HG03060 (cell line): ENCODE measurements at regions not wholly inside any gene's neighbourhood (a gene's known extent, or its start where the extent isn't known, plus 50 kb on each side); places are given as distances from the start of the nearest gene placed in this dataset.
"Not testable (repeated sequence)": the region's sequence is repeated elsewhere in the genome, so short reads cannot be mapped to it uniquely, and the experiment has no call there.

Experiments
- ATAC-seq: cut with Tn5 transposase; IDR thresholded peaks from one replicate; pipeline ENCODE4 v1.9.1; 2021; ENCODE audit warnings: low read depth, moderate number of reproducible peaks; ENCODE audit not compliant: unreplicated experiment

DNA sequence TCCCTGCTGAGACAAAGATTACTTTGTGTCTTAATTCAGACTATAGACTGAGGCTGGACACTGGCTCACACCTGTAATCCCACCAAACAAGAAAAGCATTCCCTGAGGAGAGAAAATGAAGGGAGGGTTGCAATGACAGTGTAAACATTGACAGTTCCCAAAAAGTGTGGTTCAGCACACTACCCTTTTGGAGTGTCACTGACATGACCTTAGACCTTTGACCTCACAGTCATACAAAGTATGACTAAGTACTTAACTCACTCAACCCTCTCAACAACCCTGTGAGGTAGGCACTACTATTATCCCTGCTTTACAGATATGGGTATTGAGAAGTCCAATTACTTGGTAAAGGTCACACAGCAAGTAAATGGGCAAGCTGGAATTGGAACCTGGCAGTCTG is 341.7 kb downstream of the LRRC3B start:
- no peak for ATAC-seq

DNA sequence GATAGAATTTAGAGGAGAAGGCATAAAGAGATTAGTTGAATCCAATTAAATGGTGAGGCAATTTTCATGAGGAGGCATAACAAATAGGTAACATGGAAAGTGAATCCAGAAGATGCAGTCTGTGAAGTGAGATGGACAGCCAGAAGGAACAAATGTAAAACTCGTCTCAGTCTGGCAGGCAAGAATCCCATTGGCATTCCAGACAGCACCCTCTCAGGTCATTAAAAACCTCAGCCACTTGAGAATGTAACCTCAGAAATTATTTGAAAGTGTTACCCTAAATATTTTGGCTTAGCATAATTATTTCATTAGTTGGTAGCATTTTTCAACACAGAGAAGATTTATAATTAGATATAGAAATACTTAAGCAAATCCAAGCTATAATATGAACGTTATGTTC is 342.3 kb downstream of the LRRC3B start:
- no peak for ATAC-seq

DNA sequence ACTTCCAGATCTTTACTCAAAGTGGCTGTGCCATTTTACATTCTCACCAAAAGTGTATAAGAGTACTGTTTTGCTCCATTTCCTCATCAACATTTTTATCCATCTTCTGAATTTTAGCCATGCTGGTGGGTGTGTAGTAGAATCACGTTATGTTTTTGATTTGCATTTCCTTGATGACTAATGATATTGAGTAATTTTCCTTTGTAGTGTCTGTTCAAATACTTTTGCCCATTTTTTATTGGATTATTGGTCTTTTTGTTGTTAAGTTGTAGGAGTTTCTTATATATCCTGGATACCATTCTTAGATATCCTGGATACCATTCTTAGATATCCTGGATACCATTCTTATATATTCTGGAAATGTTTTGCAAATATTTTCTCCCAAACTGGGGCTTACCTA is 344.9 kb downstream of the LRRC3B start:
- no peak for ATAC-seq

DNA sequence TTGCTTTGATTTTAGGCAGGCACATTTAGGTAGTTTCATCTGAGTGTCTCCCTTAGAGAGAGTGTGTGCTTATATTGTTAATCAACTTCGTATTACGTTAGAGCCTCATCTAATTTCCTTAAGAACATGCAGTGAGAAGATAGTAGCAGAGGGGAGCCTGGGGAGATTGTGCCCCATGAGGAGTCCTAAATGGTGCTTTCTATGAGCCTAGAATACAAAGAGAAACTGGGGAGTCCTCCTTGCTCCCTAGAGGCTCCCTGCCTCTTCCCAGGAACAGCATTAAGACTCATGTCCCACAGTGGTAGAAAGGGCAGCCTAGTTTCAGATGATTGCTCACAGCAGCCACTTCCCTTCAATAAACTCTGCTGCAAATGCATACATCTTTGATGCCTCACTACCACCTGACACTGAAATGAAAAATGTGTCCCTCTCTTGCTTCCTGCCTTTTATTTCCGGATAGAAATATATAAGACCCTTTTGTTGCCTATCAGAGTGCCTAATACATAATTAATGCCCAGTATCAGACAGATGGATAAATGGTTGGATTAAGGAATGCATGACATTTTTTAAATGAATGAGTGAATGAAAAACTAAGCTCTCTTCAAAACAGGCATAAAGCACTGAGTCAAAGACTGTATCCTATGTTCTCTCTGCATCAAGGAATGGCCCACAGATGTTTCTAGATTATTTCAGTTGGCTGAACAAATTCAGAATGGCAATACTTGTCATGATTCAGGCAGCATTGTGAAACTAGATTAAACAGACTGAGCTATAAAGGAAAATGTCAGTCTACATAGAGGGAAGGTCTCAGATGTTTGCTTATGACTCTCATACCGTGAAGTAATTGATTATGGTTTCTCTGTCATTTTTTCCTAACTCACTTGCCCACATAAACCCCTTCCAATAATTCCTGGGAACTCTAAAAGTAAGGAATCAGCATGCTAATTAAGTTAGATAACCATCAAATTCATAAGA is 362.1 kb downstream of the LRRC3B start:
- ATAC-seq, result no peak

DNA sequence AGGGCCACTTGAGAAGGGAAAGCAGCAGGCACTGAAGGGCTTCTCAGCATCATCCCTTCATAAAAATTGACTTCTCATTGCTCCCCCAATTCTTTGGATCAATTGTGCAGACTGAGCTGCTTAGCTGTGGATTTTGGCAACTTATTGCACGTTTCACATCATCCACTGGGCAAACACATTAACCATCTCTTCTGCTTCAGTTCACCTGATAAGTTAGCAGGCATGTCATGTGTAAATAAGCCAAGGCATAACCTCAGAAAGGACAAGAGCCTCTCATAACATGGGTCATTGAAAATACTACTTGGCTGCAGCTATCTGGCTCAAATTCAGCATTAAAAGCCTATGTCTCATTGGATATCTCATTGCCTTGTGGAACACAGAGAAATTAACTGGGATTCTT is 366.5 kb downstream of the LRRC3B start:
- no peak for ATAC-seq

DNA sequence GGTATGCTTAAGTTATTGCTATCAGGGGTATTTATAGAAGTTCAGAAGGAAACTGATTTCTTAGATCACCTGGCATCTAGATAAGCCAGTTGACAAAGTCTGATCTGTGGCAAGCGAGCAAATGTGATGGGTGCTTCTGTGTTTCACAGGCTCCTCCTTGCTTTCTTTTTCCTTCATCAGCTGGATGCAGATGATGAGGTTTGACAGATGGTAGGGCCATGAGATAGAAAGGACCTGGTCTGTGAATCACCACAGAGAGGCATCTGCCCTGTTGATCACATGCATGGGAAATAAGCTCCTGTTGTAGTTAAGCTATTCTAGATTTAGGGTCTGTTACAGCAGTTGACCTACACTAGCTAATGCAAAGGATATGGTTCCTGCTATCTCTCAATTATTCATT is 372.0 kb downstream of the NEK10 start:
- ATAC-seq, result no peak

DNA sequence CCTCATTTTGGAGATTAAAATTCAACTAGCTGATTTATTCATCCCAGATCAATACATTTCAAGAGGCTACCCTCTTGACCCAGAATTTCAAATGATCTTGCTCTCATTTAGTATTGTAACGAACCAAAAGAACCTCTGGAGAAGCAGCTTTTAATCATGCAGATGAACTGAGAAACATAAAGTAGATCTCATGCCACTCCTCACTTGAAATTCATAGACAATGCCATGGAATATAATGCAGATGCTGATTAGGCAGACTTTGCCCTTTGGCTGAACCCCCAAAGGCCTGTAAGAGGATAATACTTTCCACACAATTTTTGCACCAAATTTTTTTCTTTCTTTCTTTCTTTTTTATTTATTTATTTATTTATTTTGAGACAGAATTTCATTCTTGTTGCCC is 358.3 kb downstream of the NEK10 start:
- no peak for ATAC-seq

DNA sequence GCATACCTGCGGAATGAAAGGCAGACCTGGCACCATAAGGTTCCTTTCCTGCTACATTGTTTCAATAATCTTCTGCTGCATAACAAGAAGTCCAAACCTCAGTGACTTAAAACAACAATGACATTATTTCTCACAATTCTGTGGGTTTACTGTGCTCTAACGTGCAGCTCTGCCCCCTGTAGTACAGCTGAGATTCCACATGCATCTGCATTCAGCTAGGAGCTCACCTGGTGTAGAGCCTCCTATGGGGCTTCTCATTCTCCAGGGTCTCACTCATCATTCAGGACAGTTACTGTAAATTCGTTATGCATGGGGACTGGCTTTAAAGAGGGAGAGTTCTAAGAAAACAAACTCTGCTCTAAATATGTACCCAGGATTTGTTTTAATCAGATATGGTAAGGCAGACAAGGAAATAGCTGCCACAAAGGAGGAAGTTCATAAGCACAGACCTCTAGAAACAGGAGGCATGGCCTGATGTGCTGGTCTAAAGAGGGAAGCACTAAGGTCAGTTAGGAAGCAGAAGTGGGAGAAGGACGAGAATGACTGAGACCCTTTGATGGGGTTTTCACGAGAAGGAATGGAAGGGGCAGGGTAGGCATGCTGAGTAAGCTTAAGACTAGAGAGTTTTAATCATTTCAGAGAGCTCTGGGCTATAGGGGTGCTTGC is 347.0 kb downstream of the NEK10 start:
- ATAC-seq, result no peak

DNA sequence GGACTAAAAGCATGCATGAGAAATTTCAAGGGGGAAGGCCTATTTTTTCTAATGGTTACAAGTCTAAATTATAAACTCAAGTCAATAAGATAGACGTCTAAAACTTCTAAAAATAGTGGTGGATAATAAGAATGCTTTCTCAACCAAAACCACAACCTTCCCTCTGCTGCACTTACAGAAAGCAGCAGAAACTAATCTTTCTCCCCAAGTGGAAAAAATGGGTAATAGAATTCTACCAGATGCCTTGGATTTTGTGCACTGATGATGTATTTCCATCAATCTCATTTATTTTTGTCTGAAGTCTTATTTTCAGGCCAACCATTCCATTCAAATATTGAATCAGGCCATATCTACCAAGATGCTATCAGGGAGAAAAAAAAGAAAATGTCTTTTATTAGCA is 344.7 kb downstream of the NEK10 start:
- no peak for ATAC-seq

DNA sequence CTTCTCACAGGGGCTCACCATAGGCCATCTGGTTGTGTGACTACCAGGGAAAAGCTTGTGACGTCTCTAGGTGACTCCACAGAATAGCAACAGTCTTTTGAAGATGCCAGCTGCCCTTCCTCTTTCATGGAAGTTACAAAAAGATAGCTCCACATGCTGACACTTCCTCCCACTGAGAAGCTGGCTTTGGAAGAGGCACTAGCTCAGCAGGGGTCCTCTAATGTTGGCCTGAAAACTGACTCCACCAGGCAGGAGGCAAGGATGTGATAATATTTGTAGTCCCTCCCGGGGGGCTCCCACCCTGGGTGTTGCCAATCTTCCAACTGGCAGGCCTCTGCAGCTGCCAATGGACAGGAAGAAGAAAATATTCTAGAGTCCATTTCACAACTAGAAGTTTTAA is 343.5 kb downstream of the NEK10 start:
- no peak for ATAC-seq

DNA sequence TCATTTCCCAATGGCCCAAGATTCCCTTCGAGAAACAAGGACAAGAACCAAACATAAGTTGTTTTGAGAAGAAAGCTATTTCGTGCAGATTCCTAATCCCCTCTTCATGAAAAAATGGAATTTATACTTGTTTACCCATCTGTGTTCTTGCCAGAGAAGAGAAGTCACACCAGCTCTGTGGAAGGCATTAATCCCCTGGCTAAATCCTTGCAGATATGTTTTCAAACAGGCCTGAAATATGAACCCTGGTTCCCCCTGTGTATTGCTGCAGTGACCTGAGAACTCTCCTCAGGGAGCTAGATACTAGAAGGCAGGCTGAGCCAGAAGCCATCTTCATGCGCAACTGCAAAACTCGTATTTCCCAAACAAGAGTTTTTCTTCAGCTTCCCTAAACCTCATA is 337.7 kb downstream of the NEK10 start:
- ATAC-seq, result no peak

DNA sequence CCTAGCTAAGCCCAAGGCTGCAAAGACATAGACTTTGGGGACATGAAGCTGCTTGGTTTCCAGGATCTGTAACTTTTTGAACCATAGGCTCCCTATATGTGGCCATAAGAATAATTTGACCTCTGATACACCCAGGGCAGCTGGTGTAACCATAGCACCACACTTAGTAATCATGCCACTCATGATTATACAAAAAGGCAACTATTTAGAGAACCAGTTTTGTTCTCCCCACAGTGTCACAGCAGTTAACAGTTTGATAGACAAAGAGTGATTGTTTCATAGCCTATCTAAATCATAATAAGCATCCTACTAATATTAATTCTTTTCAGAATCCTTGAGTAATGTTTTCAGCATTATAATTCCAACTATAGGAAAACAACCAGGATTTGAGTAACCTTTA is 334.9 kb downstream of the NEK10 start:
- ATAC-seq, result no peak

DNA sequence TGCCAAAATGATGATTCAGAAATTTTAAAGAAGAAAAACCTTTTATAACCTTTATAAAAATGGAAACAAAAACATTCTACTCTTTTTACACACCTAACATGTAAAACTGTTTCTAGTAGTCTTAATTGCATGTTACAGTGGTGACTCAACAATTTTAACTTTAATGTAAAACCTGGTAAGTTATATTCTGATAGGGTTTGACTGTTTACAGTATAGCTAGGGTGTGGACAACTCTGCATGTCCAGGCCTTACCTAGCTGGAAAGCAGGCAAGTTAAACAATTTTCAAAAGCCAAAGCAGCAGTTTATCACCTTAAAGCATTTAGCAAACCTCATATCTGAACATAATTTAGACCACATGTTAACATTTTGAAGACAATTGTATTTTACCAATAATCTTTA is 328.5 kb downstream of the NEK10 start:
- ATAC-seq, result no peak

DNA sequence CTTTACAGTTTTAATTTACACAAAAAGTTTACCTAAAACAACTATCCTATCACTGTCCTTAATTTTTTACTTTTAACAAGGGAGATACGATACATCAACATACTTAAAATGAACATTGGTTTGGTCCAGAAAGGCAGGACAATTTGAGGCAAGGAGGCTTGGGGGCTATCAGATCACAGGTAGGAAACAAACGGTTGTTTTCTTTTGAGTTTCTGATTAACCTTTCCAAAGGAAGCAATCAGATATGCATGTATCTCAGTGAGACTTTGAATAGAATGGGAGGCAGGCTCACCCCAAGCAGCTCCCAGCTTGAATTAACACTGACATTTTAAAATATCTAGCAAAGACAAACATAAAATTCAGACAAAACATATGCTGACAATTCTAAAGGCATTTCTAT is 326.6 kb downstream of the NEK10 start:
- ATAC-seq, result not testable (repeated sequence)

DNA sequence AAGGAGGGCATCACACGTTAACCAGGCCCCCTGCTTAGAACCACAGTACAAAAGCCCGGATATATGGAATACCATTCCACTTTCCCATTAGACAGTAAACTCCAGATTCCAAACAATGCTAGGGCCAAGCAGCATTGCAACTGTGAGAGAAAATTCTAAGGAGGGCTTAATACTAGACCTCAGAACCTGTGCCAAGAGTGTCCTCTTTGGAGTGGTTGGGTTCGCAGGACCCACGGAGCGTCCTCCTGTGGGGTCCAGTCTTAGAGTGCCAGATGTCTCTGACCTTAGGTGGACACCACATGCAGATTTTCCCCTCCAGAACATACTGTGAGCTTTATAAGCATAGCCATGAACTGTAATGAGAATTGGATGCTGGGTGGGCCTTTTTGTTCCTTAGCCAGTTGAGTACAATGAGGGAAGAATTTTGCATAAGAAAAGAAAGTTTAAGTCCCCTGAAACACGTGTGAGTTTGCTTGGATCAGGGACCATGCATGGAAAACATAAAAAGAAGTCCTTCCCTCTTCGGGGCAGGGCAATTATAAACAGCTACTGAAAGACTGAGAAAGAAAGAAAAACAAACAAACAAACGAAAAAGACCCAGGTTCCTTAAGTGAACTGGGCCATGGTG is 325.7 kb downstream of the NEK10 start:
- ATAC-seq, result no peak

DNA sequence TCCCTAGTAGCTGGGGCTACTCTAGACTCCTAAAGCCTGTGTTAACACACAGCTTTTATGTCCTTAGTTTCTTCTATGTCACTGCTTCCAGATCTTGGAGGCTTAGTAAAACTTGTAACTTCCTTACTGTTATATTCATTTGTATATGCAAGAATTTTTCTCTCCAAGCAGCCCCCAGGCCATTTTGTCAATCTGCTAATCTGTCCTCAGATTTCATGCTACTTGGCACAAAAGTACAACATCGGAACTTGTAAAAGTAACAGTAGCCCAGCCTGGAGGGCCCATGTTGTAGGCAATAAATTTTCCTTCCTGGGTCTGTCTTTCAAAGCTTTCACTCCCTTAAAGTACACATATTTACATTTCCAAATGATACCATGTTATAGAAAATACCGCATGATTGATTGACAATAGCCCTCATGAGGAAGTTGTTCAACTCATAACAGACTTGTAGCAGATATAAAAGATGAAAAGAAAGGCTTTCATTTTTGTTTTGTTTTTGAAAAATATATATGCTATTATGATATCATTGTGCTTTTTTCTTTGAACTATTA is 324.2 kb downstream of the NEK10 start:
- no peak for ATAC-seq

DNA sequence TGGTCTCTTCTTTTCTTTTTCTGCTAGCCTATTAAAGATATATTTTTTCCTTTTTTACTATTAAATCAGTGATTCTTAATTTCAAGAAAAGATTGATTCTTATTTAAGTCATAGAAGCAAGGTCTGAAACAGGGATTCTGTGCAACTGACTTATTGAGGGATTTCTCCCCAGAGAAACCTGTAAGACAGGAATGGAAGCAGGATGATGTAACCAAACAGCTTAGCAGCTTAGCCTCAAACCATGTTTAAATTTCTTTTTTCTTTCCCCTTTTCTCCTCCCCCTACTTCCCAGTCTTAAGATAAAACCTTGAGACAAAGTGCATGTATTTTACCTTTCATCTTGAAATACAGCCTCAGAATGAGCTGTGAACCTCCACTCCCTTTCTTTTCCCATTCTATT is 322.8 kb downstream of the NEK10 start:
- ATAC-seq, result no peak

DNA sequence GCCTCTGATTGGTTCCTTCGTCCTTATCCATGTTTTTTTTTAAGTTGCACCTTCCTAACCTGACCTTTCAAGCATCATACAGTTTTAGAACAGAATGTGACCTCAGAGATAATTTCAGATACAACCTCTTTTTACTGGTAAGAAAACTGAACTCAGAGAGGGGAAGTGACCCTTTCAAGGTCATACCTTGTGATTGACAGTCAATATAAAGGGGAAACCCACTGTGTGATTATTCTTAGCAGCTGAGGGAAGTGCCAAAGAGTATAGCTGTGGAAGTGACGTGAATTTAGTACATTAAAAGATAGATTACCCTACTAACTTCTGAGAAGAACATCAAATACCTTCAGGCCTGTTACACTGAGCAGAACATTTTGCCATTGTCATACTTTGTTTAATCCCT is 319.4 kb downstream of the NEK10 start:
- ATAC-seq, result no peak

DNA sequence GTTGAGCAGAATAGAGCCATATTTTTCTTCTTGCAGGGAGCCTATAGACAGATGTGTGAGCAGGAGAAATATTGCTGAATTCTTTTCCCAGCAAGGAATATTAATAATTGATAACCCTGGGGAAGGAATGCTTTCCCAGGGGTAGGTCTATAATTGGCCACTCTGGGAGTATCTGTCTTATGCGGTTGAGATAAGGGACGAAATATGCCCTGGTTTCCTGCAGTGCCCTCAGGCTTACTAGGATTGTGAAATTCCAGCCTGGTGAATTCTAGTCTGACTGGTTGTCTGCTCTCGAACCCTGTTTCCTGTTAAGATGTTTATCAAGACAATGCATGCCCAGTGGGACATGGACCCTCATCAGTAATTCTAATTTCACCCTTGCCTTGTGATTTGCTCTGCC is 317.7 kb downstream of the NEK10 start:
- not testable (repeated sequence) for ATAC-seq

DNA sequence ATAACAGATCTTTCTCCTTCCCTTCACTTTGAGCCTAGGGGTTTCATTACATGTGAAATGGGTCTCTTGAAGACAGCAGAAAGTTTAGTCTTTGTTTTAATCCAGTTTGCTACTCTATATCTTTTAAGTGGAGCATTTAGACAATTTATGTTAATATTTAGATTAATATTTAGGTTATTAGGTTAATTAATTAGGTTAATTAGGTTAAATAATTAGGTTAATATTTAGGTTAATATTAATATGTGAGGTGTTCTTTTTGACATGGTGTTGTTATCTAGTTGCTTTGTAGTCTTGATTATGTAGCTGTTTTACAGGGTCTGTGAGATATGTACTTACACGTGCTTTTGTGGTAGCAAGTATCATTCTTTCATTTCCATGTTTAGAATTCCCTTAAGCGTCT is 312.9 kb downstream of the NEK10 start:
- no peak for ATAC-seq

DNA sequence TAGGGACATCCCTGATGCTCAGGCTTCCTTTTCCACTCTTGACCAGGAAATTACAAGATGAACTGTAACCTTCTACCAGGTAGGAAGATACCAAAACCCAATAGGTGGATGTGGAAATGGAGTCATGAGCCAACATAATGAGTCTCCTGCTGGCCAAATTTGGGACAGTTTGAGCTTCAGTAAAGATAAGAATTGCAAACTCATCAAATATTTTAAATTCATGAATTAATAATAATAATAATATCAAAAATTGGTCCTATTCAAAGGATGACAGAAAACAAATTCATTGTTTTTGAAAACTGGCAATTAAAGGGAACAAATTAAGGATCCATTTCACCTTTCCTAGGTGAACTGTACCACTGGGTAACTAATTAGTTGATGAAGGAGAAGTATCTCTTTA is 309.7 kb downstream of the NEK10 start:
- no peak for ATAC-seq
